Left cardiac atrium (tissue), 4 donors: ENCODE measurements at regions not wholly inside any gene's neighbourhood (a gene's known extent, or its start where the extent isn't known, plus 50 kb on each side); places are given as distances from the start of the nearest gene placed in this dataset.
"Not testable (repeated sequence)": the region's sequence is repeated elsewhere in the genome, so short reads cannot be mapped to it uniquely, and the experiment has no call there.

ENCODE experiments used
- ATAC-seq, 2 donors: fragments of 200-7000 bp; cut with Tn5 transposase; one replicate each; pipeline ENCODE4 v1.9.1; 2020; ENCODE audit warnings: mild to moderate bottlenecking in 2 of 2, moderate library complexity in 2 of 2
- DNase-seq: peaks from one replicate; pipeline ENCODE4 v3.0.0-alpha.2; 2020
- intact Hi-C, 2 donors: fragments of 100-400 bp; cut with DNase I; formaldehyde crosslinking; loops; one replicate each; pipeline versions ENCODE4 v1.14.1 to v1.15.1; 2022 to 2023
- donor health status: DM: no; HTN: yes; CAD: no.
- donor health status: DM: no; HTN: yes; CAD: no; lungs with severe emphysema.
- donor health status: DM: yes; HTN: yes; CAD: no.
- donor health status: Dilated cardiomyopathy.

- DNase-seq (no peak), ATAC-seq (no peak)
- intact Hi-C loops: no loop called here
Observed at GRCh38 chrX:131356725-131357124, 67.6 kb upstream of the IGSF1 start.

GRCh38 chrX:131359611-131360010 lies 70.5 kb upstream of the IGSF1 start:
- intact Hi-C loops: no loop called here
- DNase-seq (no peak), ATAC-seq (no peak)

- intact Hi-C loops: no loop called here
- DNase-seq (no peak), ATAC-seq (no peak)
Observed at GRCh38 chrX:131365766-131366165, 76.7 kb upstream of the IGSF1 start.

DNA sequence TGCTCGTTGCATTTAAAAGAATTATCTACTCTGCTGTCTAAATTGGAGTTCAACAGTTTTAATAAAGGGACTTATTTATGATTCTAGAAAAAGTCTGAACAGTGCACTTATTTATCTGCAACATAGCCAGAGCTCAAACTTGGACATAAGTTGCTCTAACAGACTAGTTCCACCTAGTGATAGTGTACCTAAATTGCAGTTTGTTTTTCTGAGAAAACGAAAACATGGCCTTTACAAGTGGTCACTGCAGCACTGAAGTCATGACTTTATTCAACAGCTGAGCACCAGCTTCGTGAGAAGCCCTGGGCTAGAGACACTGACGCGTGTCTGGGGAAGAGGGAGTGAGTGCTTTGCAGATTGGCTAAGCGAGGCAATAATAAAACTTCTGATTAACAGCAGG lies 77.3 kb upstream of the IGSF1 start:
- intact Hi-C loops: no loop called here
- no peak for DNase-seq
- ATAC-seq: no peak

GRCh38 chrX:131388293-131388692 lies 99.2 kb upstream of the IGSF1 start:
- intact Hi-C loops: no loop called here

GRCh38 chrX:131392666-131393065 lies 103.6 kb upstream of the IGSF1 start:
- ATAC-seq (no peak), DNase-seq (no peak)
- intact Hi-C loops: no loop called here

More at GRCh38 chrX:131388293-131388692, 99.2 kb upstream of the IGSF1 start:
- ATAC-seq (no peak), DNase-seq (no peak)

DNA sequence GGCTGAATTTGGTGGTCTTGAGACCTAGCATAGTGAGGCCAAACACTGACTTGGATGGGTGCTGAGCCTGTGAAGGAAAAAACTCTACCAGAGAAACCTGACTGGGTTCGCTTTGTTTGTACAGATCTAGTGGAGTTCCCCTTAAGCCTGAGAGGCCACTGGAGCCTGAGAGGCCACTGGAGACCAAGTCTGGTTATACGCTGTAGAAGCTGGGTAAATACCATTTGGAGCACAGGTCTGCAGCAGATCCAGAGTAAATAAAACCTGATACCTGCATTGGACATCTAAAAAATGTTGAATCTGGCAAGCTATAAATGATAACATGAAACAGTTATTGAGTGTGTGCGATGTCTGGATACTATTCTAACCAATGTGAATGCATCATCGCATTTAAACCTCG lies 104.3 kb upstream of the IGSF1 start:
- intact Hi-C loops: no loop called here
- ATAC-seq (no peak), DNase-seq (no peak)

DNA sequence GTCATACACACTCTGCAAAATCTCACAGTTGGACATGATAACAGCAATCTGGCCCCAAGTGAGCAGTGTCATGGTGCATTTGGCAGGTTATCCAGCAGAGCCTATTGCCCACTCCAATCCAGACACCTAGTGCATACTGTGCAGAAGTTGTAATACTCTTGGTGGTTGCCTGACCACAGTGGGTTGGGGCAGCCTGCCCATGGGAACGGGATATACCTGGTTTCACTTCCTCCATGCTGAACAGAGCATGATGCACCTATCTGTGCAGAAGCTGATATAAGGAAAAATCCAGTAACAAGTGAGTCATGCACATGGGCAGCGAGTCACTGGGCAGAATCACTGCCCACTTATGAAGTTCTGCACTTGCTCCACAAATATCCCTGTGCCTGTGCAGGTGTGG lies 105.3 kb upstream of the IGSF1 start:
- peak in 1 of 2 donors; percentile 53 for ATAC-seq

DNA sequence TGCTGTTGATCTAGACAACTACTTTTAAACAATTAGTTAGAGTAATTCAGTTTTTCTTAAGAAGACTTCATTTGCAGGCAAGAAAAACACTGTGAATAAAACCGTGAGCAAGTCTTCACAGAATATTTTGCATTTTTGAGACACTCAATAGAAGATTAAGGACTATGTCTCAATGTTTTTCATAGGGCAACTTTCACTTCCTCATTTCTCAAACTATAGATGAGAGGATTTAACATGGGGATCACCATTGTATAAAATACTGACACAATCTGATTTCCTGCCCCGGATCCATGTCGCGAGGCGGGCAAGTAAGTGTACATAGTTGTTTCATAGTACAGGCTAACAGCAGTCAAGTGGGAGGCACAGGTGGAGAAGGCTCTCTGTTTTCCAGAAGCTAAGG lies 108.8 kb upstream of the IGSF1 start:
- no peak for DNase-seq

More for the DNA sequence above, 105.3 kb upstream of the IGSF1 start:
- no peak for DNase-seq
- intact Hi-C loops: no loop called here

GRCh38 chrX:131399678-131400428 lies 110.7 kb upstream of the IGSF1 start:
- ATAC-seq (no peak), DNase-seq (no peak)
- intact Hi-C loops: no loop called here

More for the DNA sequence above, 108.8 kb upstream of the IGSF1 start:
- intact Hi-C loops: no loop called here
- ATAC-seq: no peak

DNA sequence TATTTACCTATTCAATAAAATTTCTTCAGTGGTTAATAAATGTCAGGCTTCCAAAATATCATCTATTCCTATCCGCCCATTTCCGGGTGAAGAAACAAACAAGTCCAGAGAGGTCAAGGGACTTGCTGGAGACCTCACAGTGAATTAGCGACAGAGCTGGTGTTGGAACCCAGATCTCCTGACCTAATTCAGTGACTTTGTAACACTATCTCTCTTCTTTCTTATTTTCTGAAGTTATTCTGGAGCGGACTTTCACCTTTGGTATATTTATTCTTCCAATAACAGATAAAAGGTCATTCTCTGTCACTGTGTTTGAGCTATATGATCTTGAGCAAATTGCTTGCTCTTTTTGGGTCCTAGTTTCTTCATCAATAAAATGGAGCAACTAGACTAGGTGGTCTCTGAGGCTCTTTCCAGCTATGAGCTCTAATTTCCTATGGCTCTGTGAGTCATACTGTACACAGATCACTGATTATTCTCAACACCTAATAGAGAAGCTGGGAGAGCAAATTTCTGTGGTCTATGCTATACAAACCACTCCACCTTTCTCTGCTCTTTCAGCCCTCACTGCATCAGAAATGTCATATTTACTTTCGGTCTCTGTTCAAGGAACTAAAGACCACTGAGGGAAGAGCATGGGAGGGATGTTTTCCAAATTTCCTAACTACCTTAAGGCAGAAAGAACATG lies 113.2 kb upstream of the IGSF1 start:
- ATAC-seq: no peak
- DNase-seq: no peak
- intact Hi-C loops: no loop called here

- DNase-seq (no peak), ATAC-seq (no peak)
- intact Hi-C loops: no loop called here
Observed at GRCh38 chrX:131405497-131405896, 116.4 kb upstream of the IGSF1 start.

DNA sequence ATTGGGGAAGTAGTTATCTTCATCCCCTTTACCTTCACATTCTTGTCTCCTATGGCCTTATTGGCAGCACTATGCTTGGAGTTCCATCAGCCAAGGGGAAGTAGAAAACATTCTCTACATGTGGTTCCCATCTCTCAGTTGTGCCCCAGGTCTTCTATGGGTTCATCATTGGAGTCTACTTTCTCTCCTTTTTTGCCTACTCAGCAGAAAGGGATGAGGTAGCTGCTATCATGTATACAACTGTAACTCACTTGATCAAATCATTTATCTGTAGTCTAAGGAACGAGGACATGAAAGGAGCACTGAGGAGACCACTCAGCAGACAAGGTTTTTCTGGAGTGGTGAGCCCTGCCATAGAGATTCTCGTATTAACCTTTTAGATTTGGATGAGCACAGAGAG lies 119.0 kb upstream of the OR13H1 start:
- intact Hi-C loops: no loop called here
- DNase-seq (no peak), ATAC-seq (no peak)

GRCh38 chrX:131430465-131430864 lies 113.4 kb upstream of the OR13H1 start:
- DNase-seq, ATAC-seq, intact Hi-C loops: not testable (repeated sequence)

- DNase-seq (no peak), ATAC-seq (no peak)
- intact Hi-C loops: no loop called here
Observed at GRCh38 chrX:131441033-131441432, 102.8 kb upstream of the OR13H1 start.

- intact Hi-C loops: no loop called here
- DNase-seq: no peak
- no peak for ATAC-seq
Observed at GRCh38 chrX:131445955-131446354, 97.9 kb upstream of the OR13H1 start.

- DNase-seq, intact Hi-C loops, ATAC-seq: not testable (repeated sequence)
Observed at GRCh38 chrX:131461855-131462254, 82.0 kb upstream of the OR13H1 start.

DNA sequence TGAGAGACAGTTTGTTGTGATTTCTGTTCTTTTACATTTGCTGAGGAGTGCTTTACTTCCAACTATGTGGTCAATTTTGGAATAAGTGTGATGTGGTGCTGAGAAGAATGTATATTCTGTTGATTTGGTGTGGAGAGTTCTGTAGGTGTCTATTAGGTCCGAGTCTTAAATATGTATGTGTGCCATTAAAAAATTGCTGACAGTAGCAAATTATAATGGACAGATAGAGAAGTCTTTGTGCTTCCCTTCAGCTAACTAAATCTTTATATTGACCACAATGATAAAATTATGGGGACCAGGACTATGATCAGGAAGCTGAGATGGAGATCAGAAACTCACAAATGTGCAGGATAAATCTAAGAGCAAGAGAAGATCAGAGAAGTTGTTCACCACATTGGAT lies 70.1 kb upstream of the OR13H1 start:
- DNase-seq, intact Hi-C loops, ATAC-seq: not testable (repeated sequence)

DNA sequence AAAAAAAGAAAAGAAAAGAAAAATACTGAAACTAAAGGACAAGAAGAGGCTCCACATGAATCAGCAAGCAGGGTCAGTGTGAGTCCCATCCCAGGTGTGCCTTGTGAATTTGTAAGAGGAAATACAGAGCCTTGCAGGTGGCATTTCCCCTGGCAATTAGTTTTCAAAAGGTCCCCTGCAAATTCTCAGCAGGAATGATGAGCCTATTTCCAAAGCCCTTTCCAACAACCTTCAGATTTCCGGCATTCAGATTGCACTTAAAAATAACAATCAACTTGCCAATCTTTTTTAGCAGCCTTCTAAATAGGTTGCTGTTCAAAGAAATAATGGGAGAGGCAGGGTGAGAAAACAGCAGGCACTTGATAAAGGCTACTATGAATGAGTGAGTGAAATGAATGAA lies 66.4 kb upstream of the OR13H1 start:
- DNase-seq: no peak
- no peak for ATAC-seq
- intact Hi-C loops: no loop called here
